Chondrocyte (in vitro differentiated cells): ENCODE measurements at regions not wholly inside any gene's neighbourhood (a gene's known extent, or its start where the extent isn't known, plus 50 kb on each side); places are given as distances from the start of the nearest gene placed in this dataset.

Source experiments
- DNase-seq: peaks from one replicate; pipeline ENCODE4 v3.0.0; 2021; ENCODE audit warnings: mixed read lengths, low spot score
- H3K27ac Mint-ChIP-seq: one replicate; pipeline ENCODE4 v1.8.0; 2021; ENCODE audit warnings: mild to moderate bottlenecking, moderate library complexity, mixed read lengths; ENCODE audit not compliant: unreplicated experiment
- H3K27me3 Mint-ChIP-seq: 2 replicates; pipeline ENCODE4 v1.8.0; 2021; ENCODE audit warnings: low read depth, mixed read lengths
- H3K36me3 Mint-ChIP-seq: 2 replicates; pipeline ENCODE4 v1.8.0; 2021; ENCODE audit warnings: low read depth, mixed read lengths
- H3K4me1 Mint-ChIP-seq: 2 replicates; pipeline ENCODE4 v1.8.0; 2021; ENCODE audit warnings: low read depth, mild to moderate bottlenecking, mixed read lengths
- H3K4me3 Mint-ChIP-seq: one replicate; pipeline ENCODE4 v1.8.0; 2021; ENCODE audit warnings: mild to moderate bottlenecking, moderate library complexity, mixed read lengths; ENCODE audit not compliant: unreplicated experiment
- H3K9me3 Mint-ChIP-seq: 2 replicates; pipeline ENCODE4 v1.8.0; 2021; ENCODE audit warnings: low read depth, mixed read lengths
- TF ChIP-seq, protein P1 (sequence below): fragments of 200-600 bp; sonication (generic); IDR thresholded peaks from 2 replicates; pipeline ENCODE4 v1.5.0; 2021; ENCODE audit warnings: antibody characterized with exemption, mild to moderate bottlenecking, moderate library complexity

DNA sequence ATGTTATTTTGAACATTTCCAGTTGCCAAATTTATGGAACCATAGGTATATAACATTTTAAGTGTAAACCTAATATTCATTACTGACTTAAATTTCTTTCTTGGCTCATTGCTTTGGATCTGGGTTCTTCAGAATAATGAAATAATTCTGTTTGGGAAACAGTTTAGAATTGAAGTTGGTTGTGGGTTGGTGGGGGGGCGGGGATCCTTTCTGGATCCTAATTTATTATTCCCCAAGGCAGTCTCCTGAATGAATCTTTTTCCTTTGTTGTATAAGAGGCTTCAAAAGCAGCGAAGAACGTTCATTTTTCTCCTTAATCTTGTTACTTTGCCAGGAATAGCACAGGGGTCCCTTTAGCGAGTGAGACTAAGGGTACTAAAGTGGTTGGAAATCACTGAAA, 325.5 kb downstream of the FOXG1 start:
- DNase-seq, result no peak
- Mint-ChIP-seq H3K27me3 (no peaks in the 10 kb centered on the region), H3K9me3 (peaks cover 8% of the 10 kb centered on the region), H3K36me3 (no peaks in the 10 kb centered on the region), H3K4me3 (no peak overlapping the region), H3K27ac (no peak overlapping the region), H3K4me1 (no peaks in the 10 kb centered on the region)
- TF ChIP-seq, protein P1, sequence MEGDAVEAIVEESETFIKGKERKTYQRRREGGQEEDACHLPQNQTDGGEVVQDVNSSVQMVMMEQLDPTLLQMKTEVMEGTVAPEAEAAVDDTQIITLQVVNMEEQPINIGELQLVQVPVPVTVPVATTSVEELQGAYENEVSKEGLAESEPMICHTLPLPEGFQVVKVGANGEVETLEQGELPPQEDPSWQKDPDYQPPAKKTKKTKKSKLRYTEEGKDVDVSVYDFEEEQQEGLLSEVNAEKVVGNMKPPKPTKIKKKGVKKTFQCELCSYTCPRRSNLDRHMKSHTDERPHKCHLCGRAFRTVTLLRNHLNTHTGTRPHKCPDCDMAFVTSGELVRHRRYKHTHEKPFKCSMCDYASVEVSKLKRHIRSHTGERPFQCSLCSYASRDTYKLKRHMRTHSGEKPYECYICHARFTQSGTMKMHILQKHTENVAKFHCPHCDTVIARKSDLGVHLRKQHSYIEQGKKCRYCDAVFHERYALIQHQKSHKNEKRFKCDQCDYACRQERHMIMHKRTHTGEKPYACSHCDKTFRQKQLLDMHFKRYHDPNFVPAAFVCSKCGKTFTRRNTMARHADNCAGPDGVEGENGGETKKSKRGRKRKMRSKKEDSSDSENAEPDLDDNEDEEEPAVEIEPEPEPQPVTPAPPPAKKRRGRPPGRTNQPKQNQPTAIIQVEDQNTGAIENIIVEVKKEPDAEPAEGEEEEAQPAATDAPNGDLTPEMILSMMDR, result no peak

DNA sequence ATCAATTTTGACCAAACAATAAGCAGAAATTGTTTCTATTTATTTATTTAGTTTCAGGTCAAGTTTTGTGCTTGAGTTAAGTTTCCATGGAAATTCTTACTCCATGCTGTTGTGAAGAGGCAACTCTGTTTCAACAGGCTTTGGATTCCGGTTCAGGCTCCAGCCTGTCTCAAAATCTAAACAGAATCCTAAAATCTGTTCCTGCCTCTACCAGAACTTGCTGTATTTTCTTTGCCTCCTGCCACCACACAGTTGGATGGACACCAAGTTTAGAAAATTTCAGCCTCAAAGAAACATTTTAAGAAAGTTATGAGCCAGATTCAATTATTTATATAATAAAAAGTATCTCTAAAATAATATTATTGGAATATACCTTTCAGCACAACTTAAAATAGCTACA, 330.9 kb downstream of the FOXG1 start:
- TF ChIP-seq, protein P1, result no peak
- H3K4me1 Mint-ChIP-seq, result no peaks in the 10 kb centered on the region
- H3K36me3 Mint-ChIP-seq, result no peaks in the 10 kb centered on the region
- no peak overlapping the region for H3K4me3 Mint-ChIP-seq
- peaks cover 3% of the 10 kb centered on the region for H3K9me3 Mint-ChIP-seq
- no peak for DNase-seq
- no peaks in the 10 kb centered on the region for H3K27me3 Mint-ChIP-seq
- H3K27ac Mint-ChIP-seq, result no peak overlapping the region

- Mint-ChIP-seq H3K9me3 (peaks cover 6% of the 10 kb centered on the region), H3K4me3 (no peak overlapping the region), H3K4me1 (no peaks in the 10 kb centered on the region), H3K36me3 (no peaks in the 10 kb centered on the region), H3K27me3 (no peaks in the 10 kb centered on the region), H3K27ac (no peak overlapping the region)
- TF ChIP-seq, protein P1, result no peak
- DNase-seq, result no peak
Observed at GRCh38 chr14:29098656-29099055, 332.1 kb downstream of the FOXG1 start.

DNA sequence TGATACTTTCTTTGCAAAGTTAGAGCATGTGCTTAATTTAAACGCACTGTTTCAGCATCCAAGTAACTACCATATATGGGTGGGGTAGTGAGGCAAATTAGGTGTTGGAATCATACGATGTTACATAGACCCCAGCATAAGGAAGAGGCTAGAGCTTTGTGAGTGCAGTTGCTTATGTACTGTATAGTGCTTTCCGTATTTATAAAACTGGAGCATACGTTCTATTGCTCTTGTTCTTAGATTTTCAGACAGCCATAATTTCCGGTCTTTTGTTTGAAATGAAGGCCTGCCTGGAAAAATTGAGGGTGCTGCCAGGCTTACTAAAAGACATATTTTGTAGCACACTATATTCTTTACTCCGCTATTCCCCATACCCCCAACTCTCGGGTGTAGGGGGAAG, 335.7 kb downstream of the FOXG1 start:
- Mint-ChIP-seq H3K4me1 (no peaks in the 10 kb centered on the region), H3K27ac (no peak overlapping the region), H3K27me3 (no peaks in the 10 kb centered on the region), H3K4me3 (no peak overlapping the region), H3K9me3 (peaks cover 5% of the 10 kb centered on the region), H3K36me3 (no peaks in the 10 kb centered on the region)
- TF ChIP-seq, protein P1, result no peak
- no peak for DNase-seq

GRCh38 chr14:29102996-29103395, 336.4 kb downstream of the FOXG1 start:
- no peak for DNase-seq
- H3K36me3 Mint-ChIP-seq, result no peaks in the 10 kb centered on the region
- H3K9me3 Mint-ChIP-seq, result peaks cover 5% of the 10 kb centered on the region
- H3K27me3 Mint-ChIP-seq, result no peaks in the 10 kb centered on the region
- TF ChIP-seq, protein P1, result no peak
- no peak overlapping the region for H3K4me3 Mint-ChIP-seq
- H3K27ac Mint-ChIP-seq, result no peak overlapping the region
- no peaks in the 10 kb centered on the region for H3K4me1 Mint-ChIP-seq
